ENCODE measurements at regions not wholly inside any gene's neighbourhood (a gene's known extent, or its start where the extent isn't known, plus 50 kb on each side); places are given as distances from the start of the nearest gene placed in this dataset.

DNA sequence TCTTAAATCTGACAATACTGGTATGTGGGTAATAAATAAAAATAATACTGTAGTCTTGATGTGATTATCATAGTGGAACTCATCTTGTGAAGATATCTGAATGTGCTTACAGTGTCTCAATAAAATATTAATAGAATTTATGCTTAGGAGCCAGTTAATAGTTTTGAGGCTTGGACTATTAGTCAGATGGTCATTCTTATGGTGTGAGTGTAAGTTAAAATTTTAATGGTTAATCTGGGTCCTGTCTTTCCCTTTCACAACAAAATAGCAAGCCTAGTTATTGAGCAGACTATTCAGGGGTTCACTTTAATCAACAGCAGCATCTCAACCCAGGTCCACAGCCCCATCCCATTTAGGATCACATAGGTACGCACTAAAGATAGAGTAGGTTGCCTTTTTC is 138.9 kb downstream of the HAUS1 start:
- TF ChIP-seq, protein P1, sequence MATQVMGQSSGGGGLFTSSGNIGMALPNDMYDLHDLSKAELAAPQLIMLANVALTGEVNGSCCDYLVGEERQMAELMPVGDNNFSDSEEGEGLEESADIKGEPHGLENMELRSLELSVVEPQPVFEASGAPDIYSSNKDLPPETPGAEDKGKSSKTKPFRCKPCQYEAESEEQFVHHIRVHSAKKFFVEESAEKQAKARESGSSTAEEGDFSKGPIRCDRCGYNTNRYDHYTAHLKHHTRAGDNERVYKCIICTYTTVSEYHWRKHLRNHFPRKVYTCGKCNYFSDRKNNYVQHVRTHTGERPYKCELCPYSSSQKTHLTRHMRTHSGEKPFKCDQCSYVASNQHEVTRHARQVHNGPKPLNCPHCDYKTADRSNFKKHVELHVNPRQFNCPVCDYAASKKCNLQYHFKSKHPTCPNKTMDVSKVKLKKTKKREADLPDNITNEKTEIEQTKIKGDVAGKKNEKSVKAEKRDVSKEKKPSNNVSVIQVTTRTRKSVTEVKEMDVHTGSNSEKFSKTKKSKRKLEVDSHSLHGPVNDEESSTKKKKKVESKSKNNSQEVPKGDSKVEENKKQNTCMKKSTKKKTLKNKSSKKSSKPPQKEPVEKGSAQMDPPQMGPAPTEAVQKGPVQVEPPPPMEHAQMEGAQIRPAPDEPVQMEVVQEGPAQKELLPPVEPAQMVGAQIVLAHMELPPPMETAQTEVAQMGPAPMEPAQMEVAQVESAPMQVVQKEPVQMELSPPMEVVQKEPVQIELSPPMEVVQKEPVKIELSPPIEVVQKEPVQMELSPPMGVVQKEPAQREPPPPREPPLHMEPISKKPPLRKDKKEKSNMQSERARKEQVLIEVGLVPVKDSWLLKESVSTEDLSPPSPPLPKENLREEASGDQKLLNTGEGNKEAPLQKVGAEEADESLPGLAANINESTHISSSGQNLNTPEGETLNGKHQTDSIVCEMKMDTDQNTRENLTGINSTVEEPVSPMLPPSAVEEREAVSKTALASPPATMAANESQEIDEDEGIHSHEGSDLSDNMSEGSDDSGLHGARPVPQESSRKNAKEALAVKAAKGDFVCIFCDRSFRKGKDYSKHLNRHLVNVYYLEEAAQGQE (IDR thresholded peaks at IDR 0.05; ENCODE audit: borderline replicate concordance), result no peak
- TF ChIP-seq, protein P2, sequence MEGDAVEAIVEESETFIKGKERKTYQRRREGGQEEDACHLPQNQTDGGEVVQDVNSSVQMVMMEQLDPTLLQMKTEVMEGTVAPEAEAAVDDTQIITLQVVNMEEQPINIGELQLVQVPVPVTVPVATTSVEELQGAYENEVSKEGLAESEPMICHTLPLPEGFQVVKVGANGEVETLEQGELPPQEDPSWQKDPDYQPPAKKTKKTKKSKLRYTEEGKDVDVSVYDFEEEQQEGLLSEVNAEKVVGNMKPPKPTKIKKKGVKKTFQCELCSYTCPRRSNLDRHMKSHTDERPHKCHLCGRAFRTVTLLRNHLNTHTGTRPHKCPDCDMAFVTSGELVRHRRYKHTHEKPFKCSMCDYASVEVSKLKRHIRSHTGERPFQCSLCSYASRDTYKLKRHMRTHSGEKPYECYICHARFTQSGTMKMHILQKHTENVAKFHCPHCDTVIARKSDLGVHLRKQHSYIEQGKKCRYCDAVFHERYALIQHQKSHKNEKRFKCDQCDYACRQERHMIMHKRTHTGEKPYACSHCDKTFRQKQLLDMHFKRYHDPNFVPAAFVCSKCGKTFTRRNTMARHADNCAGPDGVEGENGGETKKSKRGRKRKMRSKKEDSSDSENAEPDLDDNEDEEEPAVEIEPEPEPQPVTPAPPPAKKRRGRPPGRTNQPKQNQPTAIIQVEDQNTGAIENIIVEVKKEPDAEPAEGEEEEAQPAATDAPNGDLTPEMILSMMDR (IDR thresholded peaks at IDR 0.05; ENCODE audit: poor library complexity, severe bottlenecking), result no peak
- TF ChIP-seq EP300 (conservative IDR thresholded peaks at IDR 0.05; ENCODE audit: poor library complexity, severe bottlenecking), result no peak
- TF ChIP-seq SMC3 (conservative IDR thresholded peaks at IDR 0.05; ENCODE audit: poor library complexity), result no peak
- no peak for TF ChIP-seq EZH2 (IDR thresholded peaks at IDR 0.05; ENCODE audit: borderline replicate concordance, insufficient read depth, low read length, poor library complexity, severe bottlenecking)

All from neural cell (in vitro differentiated cells).